ENCODE measurements at regions not wholly inside any gene's neighbourhood (a gene's known extent, or its start where the extent isn't known, plus 50 kb on each side); places are given as distances from the start of the nearest gene placed in this dataset.

- Mint-ChIP-seq H3K27ac (no peak overlapping the region), H3K4me3 (no peak overlapping the region), H3K36me3 (ENCODE audit: low read depth) (no peaks in the 10 kb centered on the region), H3K9me3 (no peaks in the 10 kb centered on the region), H3K27me3 (no peaks in the 10 kb centered on the region), H3K4me1 (ENCODE audit: low read depth) (no peaks in the 10 kb centered on the region)
- DNase-seq, result no peak
- H3K4me1 ChIP-seq (ENCODE audit: insufficient read depth, low read length), result no peaks in the 10 kb centered on the region
- ATAC-seq (ENCODE audit: poor library complexity), result no peak
- no peak overlapping the region for H3K4me3 ChIP-seq (ENCODE audit: low read length)
- no peaks in the 10 kb centered on the region for H3K27me3 ChIP-seq (ENCODE audit: control insufficient read depth in 1 of 2, insufficient read depth in 2 of 2, low read length in 2 of 2)
- H3K27ac ChIP-seq (ENCODE audit: low read depth in 1 of 2, low read length in 2 of 2), result no peak overlapping the region
- no peaks in the 10 kb centered on the region for H3K36me3 ChIP-seq (ENCODE audit: insufficient read depth, low read length)
- no peaks in the 10 kb centered on the region for H3K9me3 ChIP-seq (ENCODE audit: control insufficient read depth in 1 of 2, insufficient read depth in 1 of 2, low read length in 2 of 2)
- POLR2A ChIA-PET, result no interaction called here
- no peak for TF ChIP-seq CTCF (IDR thresholded peaks at IDR 0.05)
- intact Hi-C loops (cut with DNase I, micrococcal nuclease), result no loop called here
- CTCF ChIA-PET, result no interaction called here
Observed at GRCh38 chr13:30026093-30026492, 175.7 kb upstream of the UBL3 start.

GRCh38 chr13:30025351-30025750 is 174.9 kb upstream of the UBL3 start:
- no peaks in the 10 kb centered on the region for H3K4me1 Mint-ChIP-seq (ENCODE audit: low read depth)
- no peak overlapping the region for H3K27ac ChIP-seq (ENCODE audit: low read depth in 1 of 2, low read length in 2 of 2)
- H3K4me3 ChIP-seq (ENCODE audit: low read length), result no peak overlapping the region
- DNase-seq (no peak), ATAC-seq (ENCODE audit: poor library complexity) (no peak)
- ChIA-PET CTCF (no interaction called here), POLR2A (no interaction called here)
- no peak overlapping the region for H3K27ac Mint-ChIP-seq
- no peaks in the 10 kb centered on the region for H3K9me3 ChIP-seq (ENCODE audit: control insufficient read depth in 1 of 2, insufficient read depth in 1 of 2, low read length in 2 of 2)
- no peaks in the 10 kb centered on the region for H3K27me3 Mint-ChIP-seq
- H3K36me3 ChIP-seq (ENCODE audit: insufficient read depth, low read length), result no peaks in the 10 kb centered on the region
- H3K9me3 Mint-ChIP-seq, result no peaks in the 10 kb centered on the region
- H3K27me3 ChIP-seq (ENCODE audit: control insufficient read depth in 1 of 2, insufficient read depth in 2 of 2, low read length in 2 of 2), result no peaks in the 10 kb centered on the region
- H3K36me3 Mint-ChIP-seq (ENCODE audit: low read depth), result no peaks in the 10 kb centered on the region
- no peak overlapping the region for H3K4me3 Mint-ChIP-seq
- no peaks in the 10 kb centered on the region for H3K4me1 ChIP-seq (ENCODE audit: insufficient read depth, low read length)
- no peak for TF ChIP-seq CTCF (IDR thresholded peaks at IDR 0.05)
- intact Hi-C loops (cut with DNase I, micrococcal nuclease), result no loop called here

- H3K27ac Mint-ChIP-seq, result no peak overlapping the region
- ChIA-PET POLR2A (no interaction called here), CTCF (no interaction called here)
- no peak for TF ChIP-seq CTCF (IDR thresholded peaks at IDR 0.05)
- no peaks in the 10 kb centered on the region for H3K27me3 Mint-ChIP-seq
- Histone ChIP-seq H3K4me1 (ENCODE audit: insufficient read depth, low read length) (no peaks in the 10 kb centered on the region), H3K27ac (ENCODE audit: low read depth in 1 of 2, low read length in 2 of 2) (no peak overlapping the region), H3K9me3 (ENCODE audit: control insufficient read depth in 1 of 2, insufficient read depth in 1 of 2, low read length in 2 of 2) (no peaks in the 10 kb centered on the region), H3K36me3 (ENCODE audit: insufficient read depth, low read length) (no peaks in the 10 kb centered on the region), H3K27me3 (ENCODE audit: control insufficient read depth in 1 of 2, insufficient read depth in 2 of 2, low read length in 2 of 2) (no peaks in the 10 kb centered on the region), H3K4me3 (ENCODE audit: low read length) (no peak overlapping the region)
- no peak overlapping the region for H3K4me3 Mint-ChIP-seq
- no peaks in the 10 kb centered on the region for H3K4me1 Mint-ChIP-seq (ENCODE audit: low read depth)
- no peak for DNase-seq
- ATAC-seq (ENCODE audit: poor library complexity), result no peak
- no peaks in the 10 kb centered on the region for H3K36me3 Mint-ChIP-seq (ENCODE audit: low read depth)
- intact Hi-C loops (cut with DNase I, micrococcal nuclease), result no loop called here
- H3K9me3 Mint-ChIP-seq, result no peaks in the 10 kb centered on the region
Observed at GRCh38 chr13:30024125-30024865, 173.9 kb upstream of the UBL3 start.
